Glomerular endothelial cell (primary cell): ENCODE measurements at regions not wholly inside any gene's neighbourhood (a gene's known extent, or its start where the extent isn't known, plus 50 kb on each side); places are given as distances from the start of the nearest gene placed in this dataset.
"Not testable (repeated sequence)": the region's sequence is repeated elsewhere in the genome, so short reads cannot be mapped to it uniquely, and the experiment has no call there.

ENCODE experiments used
- DNase-seq: peaks from one replicate; pipeline ENCODE4 v3.0.0-alpha.2; 2011; ENCODE audit warnings: low read depth, low spot score; ENCODE audit errors: extremely low read depth

DNA sequence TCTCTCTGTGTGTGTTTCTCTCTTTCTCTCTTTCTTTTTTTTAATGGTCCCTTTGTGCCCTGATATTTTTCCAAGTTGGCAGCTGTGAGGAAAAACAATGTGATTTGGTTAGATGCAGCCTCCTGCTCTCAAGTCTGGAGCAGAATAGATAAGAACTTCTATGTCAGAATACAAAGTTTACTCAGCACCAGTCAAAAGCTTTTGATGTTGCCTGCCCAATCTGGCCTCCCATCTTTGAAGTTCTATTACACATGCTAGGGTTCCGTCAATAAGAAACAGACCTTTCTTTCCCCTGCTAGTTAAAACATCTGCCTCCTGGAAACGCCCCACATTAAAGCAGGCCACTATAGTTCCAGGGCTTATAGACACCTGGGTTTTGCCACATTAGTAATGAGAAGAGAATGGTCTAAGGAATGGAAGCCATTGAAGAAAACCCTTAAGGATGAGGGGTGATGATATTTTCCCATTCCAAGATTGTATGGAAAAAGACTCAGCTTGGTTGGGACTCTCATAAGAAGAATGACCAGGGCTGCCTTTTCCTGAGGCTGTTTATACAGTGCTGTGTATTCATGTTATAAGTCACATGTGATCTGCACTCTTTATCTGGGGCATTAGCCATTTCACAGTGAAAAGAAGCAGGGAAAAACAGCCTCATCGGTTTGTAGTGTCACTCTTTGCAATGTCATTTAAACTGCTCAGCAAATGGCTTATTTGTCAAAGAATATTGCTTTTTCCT lies 414.7 kb upstream of the PROX1 start:
- DNase-seq: no peak

DNA sequence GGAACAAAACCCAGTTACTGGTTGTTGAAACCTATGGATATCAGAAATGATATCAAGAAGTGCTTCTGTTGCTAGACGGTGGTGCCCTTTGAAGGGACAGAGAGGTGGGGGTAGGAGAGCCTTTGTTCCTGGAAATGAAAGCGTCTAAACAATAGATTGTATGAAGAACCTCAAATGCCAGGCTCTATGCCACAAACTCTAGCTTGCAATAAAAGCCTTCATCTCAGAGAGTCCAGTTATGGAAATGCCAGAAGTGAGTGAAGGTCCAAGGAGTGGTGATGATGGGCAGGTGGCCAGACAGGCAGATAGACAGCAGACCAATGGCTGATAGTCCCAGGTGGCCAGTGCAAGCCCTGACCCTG lies 414.1 kb upstream of the PROX1 start:
- no peak for DNase-seq

DNA sequence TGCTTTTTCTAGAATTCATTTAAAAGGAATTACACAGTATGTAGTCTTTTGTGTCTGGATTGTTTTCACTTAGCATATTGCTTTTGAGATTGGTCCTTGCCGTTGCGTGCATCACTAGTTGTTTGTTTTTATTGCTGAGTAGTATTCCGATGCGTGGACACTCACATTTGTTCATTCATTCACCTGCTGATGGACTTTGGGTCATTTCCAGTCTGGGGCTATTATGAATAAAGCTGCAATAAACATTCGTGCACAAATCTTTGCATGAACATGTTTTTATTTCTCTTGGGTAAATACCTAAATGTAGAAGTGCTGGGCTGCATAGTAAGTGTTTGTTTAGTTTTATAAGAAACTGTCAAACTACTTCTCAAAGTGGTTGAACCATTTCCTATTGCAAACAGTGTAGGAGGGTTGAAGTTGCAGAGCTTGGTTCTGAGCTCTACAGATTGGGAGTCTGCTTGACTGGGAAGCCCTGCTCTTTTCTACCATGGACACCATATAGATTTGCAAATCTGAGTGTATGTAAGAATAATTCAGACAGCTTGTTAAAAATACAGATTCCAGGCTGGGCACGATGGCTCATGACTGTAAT lies 404.7 kb upstream of the PROX1 start:
- DNase-seq: no peak

DNA sequence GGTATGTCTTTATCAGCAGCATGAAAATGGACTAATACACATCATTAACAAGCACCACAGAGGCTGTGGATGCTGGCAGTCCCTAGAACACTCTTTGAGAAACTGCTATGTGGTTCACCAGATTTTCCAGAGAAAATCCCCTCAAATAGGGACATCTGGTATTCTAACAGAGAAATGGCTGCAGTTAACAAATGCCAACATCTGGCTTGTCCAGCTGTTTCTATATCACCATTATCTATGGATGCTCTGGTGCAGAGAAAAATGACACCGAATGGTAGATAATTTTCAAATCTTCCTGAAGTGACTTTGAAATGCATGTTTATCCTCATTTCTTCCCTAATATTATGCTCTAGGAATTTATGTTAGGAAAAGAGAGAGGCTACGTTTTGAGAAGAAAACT lies 403.5 kb upstream of the PROX1 start:
- DNase-seq: no peak

DNA sequence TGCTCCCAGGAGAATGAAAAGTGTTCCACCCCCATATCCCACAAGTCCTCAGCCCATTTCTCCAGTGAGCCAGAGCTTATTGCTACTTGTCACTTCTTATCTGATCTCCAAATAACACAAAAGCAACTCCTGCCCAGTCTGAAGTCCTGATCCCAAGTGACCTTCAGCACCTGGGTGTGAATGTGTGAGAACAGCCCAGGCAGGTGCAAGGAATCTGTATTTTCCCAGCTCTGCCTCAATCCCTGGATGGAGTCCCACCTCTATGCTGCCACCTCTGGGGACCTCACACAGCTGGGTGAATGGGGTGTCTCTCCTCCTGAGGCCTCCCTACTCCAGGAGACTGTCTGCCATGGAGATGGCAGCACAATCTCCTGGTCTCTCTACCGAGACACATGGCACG lies 402.4 kb upstream of the PROX1 start:
- no peak for DNase-seq

DNA sequence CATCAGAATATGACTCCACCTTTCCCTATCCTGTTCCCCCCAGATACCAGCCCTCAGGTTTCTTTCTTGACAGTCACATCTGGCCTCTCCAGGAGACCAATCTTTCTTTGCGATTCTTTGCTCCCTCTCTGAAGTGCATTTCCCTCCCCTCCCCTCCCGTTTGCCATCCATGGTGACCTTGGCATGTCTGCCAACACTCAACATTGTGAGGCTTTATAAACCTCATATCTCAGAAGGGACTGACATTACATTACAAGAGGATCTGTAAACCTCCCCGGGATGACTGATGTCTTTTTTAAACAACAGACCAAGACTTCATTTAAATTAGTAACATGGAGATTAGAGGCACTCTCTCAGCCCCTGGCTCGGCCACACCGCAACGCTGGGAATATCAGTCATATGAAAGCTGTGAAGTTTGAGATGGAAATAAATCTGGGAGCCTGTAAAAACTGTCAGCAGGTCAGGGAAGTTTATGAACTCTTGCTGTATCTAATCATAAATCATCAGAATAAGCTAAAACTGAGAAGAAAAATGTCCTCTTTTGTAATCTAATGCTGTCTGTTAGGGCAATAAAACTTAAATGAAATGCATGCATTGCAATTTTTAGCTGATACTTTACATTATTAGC lies 401.7 kb upstream of the PROX1 start:
- no peak for DNase-seq

DNA sequence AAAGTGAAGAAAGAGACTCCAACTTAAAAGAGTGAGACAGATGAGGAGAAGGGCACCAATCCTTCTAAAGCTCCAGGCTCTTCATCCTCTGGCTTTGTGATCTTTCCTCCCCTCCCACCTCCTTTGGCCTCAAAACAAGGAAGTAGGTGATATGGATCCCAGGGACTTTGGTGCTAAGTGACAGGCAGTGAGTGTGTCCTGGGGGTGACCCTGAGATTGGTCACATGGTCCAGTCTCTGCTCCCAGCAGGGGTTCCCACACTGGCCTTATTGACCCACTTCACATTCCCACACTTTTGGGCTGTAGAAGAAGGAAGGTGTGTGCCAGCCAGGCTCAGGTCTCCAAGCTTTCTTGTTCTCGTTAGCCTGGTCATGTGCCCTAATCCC lies 401.2 kb upstream of the PROX1 start:
- DNase-seq: no peak

DNA sequence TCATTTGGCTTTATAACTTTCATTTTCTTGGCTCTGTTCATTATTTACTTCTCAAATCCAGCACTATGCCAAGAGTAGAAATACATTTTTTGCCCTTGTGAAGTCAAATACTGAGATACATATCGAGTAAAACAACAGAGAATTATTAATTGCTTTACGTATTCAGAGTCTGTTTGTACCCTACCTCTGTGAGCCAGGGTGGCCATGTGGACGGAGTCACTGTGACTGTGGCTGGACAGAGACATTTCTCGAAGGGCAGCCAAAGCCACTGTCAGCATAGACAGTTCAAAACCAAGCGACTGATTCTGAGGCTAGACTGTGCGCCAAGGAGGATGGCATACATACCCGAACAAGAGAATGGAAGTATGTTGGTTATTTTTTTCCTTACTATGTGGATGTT lies 391.0 kb upstream of the PROX1 start:
- DNase-seq: no peak

DNA sequence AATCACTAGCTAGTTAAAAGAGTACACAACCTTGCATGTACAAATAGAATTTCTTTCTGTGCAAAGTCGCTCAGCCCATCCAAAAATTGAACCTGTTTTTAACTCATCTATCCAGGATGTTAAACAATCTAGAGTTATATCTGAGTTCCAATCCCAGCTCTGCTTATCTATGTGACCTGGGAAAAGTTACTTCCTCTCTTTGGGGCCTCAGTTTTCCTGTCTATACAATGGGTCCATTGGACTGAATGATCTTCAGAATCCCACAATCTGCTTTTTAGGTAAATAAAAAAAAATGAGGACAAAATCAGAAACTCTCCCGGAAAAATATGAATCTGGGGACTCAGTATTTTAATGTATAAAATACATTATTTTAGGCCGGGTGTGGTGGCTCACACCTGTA lies 389.5 kb upstream of the PROX1 start:
- no peak for DNase-seq

DNA sequence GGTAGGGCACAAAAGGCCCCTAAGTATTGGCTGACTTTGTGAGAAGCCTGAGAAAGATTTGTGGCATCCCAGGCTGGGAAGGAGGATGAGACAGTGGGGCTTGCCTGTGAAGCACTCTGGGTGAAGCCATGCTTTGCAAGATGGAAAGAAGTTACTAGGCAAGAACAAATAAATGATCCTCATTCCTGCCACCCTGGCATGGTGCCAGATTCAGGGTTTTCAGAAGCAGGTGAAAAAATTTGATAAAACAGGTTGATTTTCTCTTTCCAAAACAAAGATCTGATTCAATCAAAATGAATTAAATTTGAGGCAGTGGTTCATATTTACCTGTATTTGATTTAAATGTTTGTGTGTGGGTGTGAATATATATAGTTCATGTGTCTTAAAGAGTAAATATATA lies 386.9 kb upstream of the PROX1 start:
- no peak for DNase-seq

DNA sequence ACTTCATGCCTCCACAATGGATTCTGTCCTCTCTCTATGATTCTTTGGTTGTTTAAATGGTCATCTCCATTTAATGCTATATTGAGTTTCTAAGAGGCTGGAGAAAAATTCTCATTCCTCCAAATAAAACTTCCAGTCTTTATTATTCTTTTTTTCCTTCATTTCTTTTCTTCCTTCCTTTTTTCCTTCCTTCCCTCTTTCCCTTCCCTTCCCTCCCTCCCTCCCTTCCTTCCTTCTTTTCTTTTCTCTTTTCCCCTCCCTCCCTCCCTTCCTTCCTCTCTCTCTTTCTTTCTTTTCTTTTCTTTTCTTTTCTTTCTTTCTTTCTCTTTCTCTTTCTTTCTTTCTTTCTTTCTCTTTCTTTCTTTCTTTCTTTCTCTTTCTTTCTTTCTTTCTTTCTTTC lies 386.1 kb upstream of the PROX1 start:
- not testable (repeated sequence) for DNase-seq

DNA sequence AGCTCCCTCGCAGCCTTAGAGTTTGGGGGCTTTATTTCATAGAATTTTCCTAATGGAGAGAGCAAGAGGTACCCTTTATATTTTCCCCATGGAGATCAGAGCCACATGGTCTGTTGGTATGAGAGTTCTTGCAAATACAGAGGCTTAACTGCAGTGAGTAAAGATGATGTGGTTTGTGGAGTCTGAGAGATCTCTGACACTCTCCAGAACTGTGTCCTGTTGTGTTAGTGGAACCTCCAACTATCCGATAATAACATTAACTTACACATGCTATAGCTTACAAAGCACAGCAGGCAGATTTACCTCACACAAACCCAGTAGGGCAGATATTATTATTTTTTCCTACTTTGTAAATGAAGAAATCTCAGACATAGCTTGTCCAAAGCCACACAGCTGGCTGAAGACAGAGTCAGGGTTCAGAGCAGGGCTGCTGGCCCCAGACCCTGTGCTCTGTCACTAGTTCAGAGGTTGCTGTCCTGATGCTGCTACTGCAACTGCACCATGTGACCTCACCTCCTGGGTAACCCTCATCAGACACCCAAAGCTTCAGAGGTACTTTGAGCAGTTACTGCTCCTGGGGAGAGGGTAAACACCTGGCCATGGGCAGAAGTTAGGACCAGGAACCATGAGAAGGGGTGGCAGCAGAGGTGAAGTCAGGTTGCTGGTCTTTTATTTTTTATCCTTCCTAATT lies 384.8 kb upstream of the PROX1 start:
- DNase-seq: no peak

DNA sequence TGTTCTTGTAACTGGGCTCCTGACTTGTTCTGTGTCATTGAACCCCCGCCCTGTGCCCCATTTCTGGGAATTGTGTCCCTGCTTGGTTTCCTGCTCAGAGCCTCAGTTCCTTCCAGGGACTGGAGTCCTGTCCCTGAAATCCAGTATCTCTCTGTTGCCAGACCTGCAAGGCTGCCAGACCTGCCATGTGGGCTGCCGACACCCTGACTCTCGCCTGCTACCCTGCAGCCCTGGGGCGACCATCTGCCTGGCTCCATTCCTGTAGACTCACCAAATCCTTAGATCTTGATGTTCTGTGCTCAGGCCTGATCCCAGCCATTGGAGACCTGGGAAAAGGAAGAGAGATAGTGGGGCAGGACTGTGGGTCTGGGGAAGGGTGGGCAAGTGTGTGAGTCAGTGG lies 383.3 kb upstream of the PROX1 start:
- DNase-seq: no peak

DNA sequence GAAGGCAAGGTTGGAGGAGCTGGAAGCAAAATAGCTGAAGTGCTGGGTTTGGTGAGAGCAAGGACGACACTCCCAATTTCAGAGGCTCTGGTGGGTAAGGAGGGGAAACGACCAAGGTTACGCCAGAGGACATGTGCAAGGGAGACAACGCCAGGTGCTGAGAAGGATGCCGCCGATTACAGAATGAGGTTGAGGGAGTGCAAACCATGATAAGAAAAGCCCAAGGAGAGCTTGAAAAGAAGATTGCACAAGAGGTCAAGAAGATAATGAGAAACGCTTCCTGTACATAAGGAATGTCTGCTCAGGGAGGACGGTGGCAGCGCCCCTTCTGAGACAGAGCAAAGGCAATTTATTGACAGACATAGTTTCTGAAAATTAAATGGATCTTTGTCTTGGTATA lies 382.0 kb upstream of the PROX1 start:
- DNase-seq: no peak

DNA sequence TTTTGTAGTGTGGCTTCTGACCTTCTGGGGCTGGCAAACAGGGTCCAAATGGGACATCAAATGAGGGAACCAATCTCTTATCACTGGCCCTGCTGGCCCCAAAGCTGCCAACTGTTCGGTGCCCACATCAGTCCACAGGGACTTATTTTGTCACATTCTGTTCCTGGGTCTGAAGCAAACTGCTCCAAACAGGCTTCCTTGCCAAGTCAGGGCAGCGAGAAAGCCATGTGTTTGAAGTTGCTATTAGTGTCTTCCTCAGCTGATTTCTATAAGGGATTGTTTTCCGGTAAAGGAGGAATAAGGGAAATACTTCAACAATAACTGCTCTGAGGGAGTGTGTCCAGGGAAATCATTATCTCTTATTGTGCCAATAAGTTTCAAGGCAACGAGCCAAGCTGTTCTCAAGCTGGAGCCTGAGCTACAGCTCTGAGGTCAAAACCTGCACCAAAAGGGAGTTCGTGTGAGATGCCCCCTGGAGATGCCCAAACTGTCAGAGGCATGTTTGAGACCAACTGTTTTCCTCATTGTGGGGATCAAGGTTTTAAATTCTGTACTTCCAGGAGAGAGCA lies 381.4 kb upstream of the PROX1 start:
- no peak for DNase-seq

DNA sequence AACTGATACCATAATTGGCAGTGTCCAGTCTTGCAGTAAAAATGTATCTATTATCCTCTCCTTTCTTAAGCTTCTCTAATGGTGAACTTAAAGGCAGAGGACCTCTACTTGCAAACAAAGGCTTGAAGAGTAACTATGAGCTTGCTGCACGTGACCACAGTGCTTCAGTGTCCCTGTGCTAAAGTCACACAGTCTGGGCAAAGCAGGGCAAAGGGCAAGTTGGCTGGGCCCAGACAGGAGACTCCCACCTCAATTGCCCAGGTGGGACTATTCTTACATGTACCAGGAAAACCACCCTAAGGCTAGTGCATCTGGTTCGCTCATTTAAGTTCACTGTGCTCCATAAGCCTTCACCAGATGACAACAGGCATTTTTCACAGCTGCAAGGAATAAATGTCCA lies 374.2 kb upstream of the PROX1 start:
- no peak for DNase-seq

DNA sequence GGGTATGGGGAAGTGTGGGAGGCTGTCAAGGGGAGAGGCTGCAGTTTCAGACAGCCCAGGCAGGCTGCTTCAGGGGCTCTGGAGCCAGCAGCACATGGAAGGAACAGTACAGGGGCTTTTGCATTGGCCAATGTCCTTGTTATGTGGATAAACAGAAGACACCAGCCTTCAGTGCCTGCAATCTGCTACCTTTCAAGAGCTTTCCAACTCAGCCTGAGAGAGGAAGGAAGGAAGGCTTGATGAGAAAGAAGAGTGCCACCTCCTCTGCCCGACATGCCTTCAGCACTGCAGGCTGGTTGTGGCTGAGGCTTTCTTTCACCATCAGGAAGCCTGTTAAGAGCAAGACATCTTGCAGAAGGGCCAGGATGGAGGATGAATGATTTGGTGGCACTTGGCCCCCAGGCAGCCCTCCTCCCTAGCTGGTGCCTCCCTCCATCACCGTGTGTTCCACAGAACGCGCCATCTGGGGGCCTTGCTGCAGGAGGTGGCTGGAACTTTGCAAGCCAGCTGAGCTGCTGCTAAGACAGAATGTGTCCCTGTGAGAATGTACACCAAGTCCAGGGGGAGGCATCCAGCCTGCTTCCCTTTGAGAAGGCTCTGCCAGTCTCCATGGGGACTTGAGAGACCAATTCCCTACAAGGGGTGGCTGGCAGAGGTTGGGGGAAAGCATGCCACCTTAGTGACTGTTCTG lies 372.4 kb upstream of the PROX1 start:
- DNase-seq: no peak

DNA sequence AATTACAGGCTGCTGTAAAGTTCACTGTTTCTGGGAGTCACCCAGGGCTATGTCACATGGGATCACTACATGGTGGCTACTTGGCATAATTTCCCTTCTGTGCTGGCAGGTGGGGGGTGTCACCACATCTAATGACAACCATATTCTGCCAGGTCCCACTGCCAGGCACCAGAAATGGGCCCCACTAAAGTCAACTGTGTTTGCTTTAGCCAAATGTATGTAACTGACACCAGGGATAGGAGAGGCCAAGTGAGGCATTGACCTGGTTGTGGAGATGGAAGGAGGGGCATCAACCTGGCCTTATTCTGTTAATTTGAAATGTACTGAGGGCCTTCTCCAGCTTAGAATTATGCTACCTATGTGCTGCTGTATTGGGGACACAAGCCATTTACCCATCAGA lies 370.6 kb upstream of the PROX1 start:
- DNase-seq: no peak

DNA sequence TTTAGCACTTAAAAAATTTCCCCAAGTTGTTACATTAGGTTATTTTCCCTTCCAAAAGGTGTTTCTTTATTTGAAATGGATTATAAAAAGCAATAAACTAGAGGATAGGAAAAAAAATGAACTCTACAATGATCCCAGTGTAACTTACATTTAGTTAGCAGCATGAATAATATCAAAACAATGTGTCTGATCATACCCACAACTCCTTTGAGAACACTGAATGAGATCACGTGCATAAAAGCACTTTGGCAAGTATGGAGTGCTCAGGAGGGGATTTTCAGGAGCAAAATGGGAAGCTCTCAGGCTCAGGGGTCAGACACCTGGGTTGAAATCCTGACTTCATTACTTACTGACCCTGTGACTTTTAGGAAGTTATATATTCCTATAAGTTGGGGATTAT lies 369.7 kb upstream of the PROX1 start:
- DNase-seq: no peak

DNA sequence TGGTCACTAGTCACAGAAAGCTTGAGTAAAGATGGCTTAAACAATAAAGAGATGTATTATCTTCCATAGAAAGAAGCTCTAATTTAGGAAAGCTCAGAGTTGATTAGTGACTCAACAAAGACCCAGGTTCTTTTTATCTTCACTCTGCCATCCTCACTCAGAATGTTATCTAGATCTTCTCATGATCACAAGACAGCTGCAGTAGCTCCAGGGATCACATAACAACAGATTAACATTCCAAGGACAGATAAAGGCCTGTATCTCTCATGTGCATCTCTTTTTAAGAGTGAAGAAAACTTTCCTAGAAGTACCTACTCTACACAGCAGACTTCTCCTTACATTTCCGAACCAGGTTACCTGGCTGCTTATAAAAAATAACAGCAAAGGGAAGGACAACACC lies 368.7 kb upstream of the PROX1 start:
- no peak for DNase-seq

DNA sequence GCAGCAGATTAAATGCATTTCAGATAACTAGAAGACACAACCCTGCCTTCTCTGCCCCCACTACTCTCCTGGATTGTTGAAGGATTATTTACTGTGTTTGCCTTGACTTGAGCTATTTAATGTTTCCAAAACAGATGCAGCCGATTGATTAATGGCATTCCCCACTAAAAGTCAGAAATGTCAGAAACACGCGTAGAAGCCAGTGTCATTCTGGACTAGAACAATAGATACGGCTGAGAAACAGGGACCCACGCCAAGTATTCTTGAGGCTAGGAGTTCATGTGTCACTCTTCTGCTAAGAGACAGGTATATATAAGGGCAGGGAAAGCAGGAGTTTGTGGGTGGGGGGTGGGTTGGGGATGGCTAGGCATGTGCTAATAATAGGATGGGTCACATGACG lies 366.7 kb upstream of the PROX1 start:
- no peak for DNase-seq
